Panc1 (cell line): ENCODE measurements at regions not wholly inside any gene's neighbourhood (a gene's known extent, or its start where the extent isn't known, plus 50 kb on each side); places are given as distances from the start of the nearest gene placed in this dataset.
"Not testable (repeated sequence)": the region's sequence is repeated elsewhere in the genome, so short reads cannot be mapped to it uniquely, and the experiment has no call there.

Experiments used
- ATAC-seq: fragments of 200-7000 bp; cut with Tn5 transposase; 2 replicates; pipeline ENCODE4 v1.9.1; 2020; ENCODE audit warnings: mild to moderate bottlenecking, moderate library complexity
- BruUV-seq: library from RNA; stranded (reverse); fragments of 400-500 nt; replicated peaks from 2 replicates; lab custom pipeline; 2021; lab: Mats Ljungman, UMichigan
- CTCF ChIA-PET: fragments of 300-600 bp; sonication (Branson Sonifier 250); formaldehyde crosslinking; loops from one replicate; lab custom pipeline; 2022; ENCODE audit warnings: antibody characterized with exemption; lab: Charles Lee
- POLR2A ChIA-PET: fragments of 300-600 bp; sonication (Branson Sonifier 250); formaldehyde crosslinking; loops from one replicate; lab custom pipeline; 2022; ENCODE audit warnings: antibody characterized with exemption; lab: Charles Lee
- DNase-seq: peaks from one replicate; pipeline ENCODE4 v3.0.0-alpha.2; 2010; ENCODE audit warnings: low read depth, low spot score
- H3K27ac ChIP-seq: 2 replicates; pipeline ENCODE4 v1.5.1; 2011; ENCODE audit warnings: mild to moderate bottlenecking, low read length, inconsistent platforms
- H3K27me3 ChIP-seq: fragments of 200-500 bp; sonication (Bioruptor generic); 2 replicates; pipeline ENCODE4 v1.6.0; 2014; ENCODE audit warnings: low read length, inconsistent platforms; ENCODE audit not compliant: control insufficient read depth, insufficient read depth
- H3K36me3 ChIP-seq: fragments of 200-500 bp; sonication (Bioruptor generic); 2 replicates; pipeline ENCODE4 v1.5.1; 2014; ENCODE audit warnings: inconsistent platforms, mild to moderate bottlenecking, low read length, moderate library complexity; ENCODE audit not compliant: control insufficient read depth, insufficient read depth
- H3K4me1 ChIP-seq: 2 replicates; pipeline ENCODE4 v1.5.1; 2011; ENCODE audit warnings: inconsistent platforms, mild to moderate bottlenecking, low read length, moderate library complexity; ENCODE audit not compliant: control insufficient read depth, insufficient read depth
- H3K4me3 ChIP-seq, 2 experiments: 2 replicates each; pipeline ENCODE4 v1.5.1; 2011 to 2012; ENCODE audit warnings: low read depth in 2 of 2, low read length in 2 of 2, mild to moderate bottlenecking in 2 of 2, inconsistent platforms in 1 of 2, moderate library complexity in 1 of 2
- H3K9me3 ChIP-seq: fragments of 200-500 bp; sonication (Bioruptor generic); 2 replicates; pipeline ENCODE4 v1.5.1; 2014; ENCODE audit warnings: low read depth, mild to moderate bottlenecking, inconsistent platforms, low read length, moderate library complexity; ENCODE audit not compliant: control insufficient read depth, insufficient read depth
- in situ Hi-C: cut with HindIII; loops from 2 replicates; pipeline ENCODE4 v1.10.0; 2016; ENCODE audit warnings: low sequenced_read_pairs, low pct_unique_long_range_greater_than_20kb
- intact Hi-C: fragments of 100-400 bp; cut with micrococcal nuclease; formaldehyde crosslinking; loops from one replicate; pipeline ENCODE4 v1.10.0; 2022; ENCODE audit not compliant: unreplicated experiment

- ATAC-seq, H3K36me3 ChIP-seq, H3K4me3 ChIP-seq, DNase-seq, H3K27ac ChIP-seq, BruUV-seq, intact Hi-C loops, H3K4me1 ChIP-seq, H3K9me3 ChIP-seq, CTCF ChIA-PET, POLR2A ChIA-PET, H3K27me3 ChIP-seq, in situ Hi-C loops: not testable (repeated sequence)
Measured at GRCh38 chr16:46396131-46396882, 224.9 kb downstream of the SHCBP1 start.

DNA sequence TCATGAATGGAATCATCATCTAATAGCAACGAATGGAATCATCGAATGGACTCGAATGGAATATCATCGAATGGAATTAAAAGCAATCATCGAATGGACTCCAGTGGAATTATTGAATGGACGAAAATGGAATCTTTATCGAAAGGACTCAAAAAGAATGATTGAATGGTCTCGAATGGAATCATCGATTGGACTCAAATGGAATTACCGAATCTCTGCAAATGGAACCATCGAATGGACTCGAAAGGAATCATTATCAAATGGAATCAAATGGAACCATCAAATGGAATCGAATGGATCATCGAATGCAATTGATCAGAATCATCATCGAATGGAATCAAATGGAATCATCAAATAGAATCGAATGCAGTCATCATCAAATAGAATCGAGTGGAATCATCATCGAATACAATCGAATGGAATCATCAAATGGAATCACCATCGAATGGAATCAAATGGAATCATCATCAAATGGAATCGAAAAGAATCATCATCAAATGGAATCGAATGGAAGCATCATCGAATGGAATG lies 225.7 kb downstream of the SHCBP1 start:
- H3K9me3 ChIP-seq, H3K4me3 ChIP-seq, H3K27ac ChIP-seq, H3K4me1 ChIP-seq, POLR2A ChIA-PET, intact Hi-C loops, H3K27me3 ChIP-seq, DNase-seq, ATAC-seq, CTCF ChIA-PET, in situ Hi-C loops, H3K36me3 ChIP-seq, BruUV-seq: not testable (repeated sequence)

- H3K4me3 ChIP-seq, H3K4me1 ChIP-seq, in situ Hi-C loops, H3K36me3 ChIP-seq, H3K27me3 ChIP-seq, H3K27ac ChIP-seq, intact Hi-C loops, BruUV-seq, POLR2A ChIA-PET, DNase-seq, H3K9me3 ChIP-seq, CTCF ChIA-PET, ATAC-seq: not testable (repeated sequence)
Measured at GRCh38 chr16:46394963-46395362, 226.2 kb downstream of the SHCBP1 start.

GRCh38 chr16:46394149-46394548 lies 227.0 kb downstream of the SHCBP1 start:
- intact Hi-C loops, H3K27ac ChIP-seq, ATAC-seq, H3K36me3 ChIP-seq, H3K4me3 ChIP-seq, H3K4me1 ChIP-seq, DNase-seq, H3K27me3 ChIP-seq, CTCF ChIA-PET, BruUV-seq, H3K9me3 ChIP-seq, in situ Hi-C loops, POLR2A ChIA-PET: not testable (repeated sequence)

- intact Hi-C loops, H3K9me3 ChIP-seq, ATAC-seq, H3K27me3 ChIP-seq, H3K27ac ChIP-seq, DNase-seq, in situ Hi-C loops, CTCF ChIA-PET, POLR2A ChIA-PET, H3K4me3 ChIP-seq, H3K36me3 ChIP-seq, H3K4me1 ChIP-seq, BruUV-seq: not testable (repeated sequence)
Measured at GRCh38 chr16:46392930-46393722, 228.1 kb downstream of the SHCBP1 start.

DNA sequence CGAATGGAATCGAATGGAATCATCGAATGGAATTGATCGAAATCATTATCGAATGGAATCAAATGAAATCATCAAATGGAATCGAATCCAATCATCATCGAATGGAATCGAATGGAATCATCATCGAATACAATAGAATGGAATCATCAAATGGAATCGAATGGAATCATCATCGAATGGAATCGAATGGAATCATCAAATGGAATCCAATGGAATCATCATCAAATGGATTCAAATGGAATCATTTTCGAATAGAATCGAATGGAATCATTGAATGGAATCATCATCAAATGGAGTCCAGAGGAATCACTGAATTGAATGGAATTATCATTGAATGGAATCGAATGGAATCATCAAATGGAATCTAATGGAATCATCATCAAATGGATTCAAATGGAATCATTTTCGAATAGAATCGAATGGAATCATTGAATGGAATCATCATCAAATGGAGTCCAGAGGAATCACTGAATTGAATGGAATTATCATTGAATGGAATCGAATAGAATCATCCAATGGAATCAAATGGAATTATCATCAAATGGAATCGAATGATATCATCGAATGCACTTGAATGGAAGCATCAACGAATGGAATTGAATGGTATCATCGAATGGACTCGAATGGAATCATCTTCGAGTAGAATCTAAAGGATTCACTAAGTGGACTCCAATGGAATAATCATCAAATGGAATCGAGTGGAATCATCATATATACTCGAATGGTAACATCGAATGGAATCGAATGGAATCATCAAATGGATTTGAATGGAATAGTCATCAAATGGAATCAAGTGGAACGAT lies 230.3 kb downstream of the SHCBP1 start:
- H3K4me1 ChIP-seq, H3K27me3 ChIP-seq, intact Hi-C loops, POLR2A ChIA-PET, H3K36me3 ChIP-seq, in situ Hi-C loops, H3K9me3 ChIP-seq, CTCF ChIA-PET, DNase-seq, H3K4me3 ChIP-seq, BruUV-seq, H3K27ac ChIP-seq: not testable (repeated sequence)
- peak; percentile 3; the same call in 1 of the 2 replicates for ATAC-seq
